ENCODE measurements at regions not wholly inside any gene's neighbourhood (a gene's known extent, or its start where the extent isn't known, plus 50 kb on each side); places are given as distances from the start of the nearest gene placed in this dataset.

DNA sequence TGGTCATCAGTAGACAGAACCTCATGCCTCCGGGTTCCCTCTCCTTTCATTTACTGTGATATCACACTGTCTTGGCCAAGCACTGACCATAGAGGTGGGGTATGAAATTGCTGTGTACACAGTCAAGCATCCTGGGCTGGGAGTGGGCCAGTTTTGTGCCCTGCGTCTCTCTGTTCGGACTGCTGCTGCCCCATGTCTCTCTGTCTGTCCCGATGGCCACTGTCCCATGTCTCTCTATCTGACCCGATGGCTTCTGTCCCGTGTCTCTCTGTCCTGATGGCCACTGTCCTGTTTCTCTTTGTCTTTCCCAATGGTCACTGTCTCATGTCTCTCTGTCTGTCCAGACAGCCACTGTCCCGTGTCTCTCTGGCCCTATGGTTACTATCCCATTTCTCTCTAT is 164.9 kb downstream of the ARL4C start:
- H3K4me3 ChIP-seq (replicated peaks in 1 of 3; ENCODE audit: insufficient read depth in 1 of 3, low read depth in 2 of 3, low read length in 3 of 3), result no peak overlapping the region
- BruUV-seq (replicated peaks), result no TSS peak
- ChIA-PET CTCF (ENCODE audit: low intra/inter-chr PET ratio, low total read pairs) (no interaction called here), POLR2A (interaction anchor here (0.6 kb wide), 1 partner anchor 975 kb away, joined by 3 read pairs; no protein-coding TSS in a partner anchor)
- FAIRE-seq (no peak), ATAC-seq (no peak), DNase-seq (ENCODE audit: low spot score) (no peak)
- no peak overlapping the region for H2AFZ ChIP-seq (ENCODE audit: low read length)
- no peak for TF ChIP-seq ARNT (IDR thresholded peaks at IDR 0.05)
- no peak for TF ChIP-seq CCAR2 (optimal IDR thresholded peaks at IDR 0.05; ENCODE audit: low read depth, low read length)
- no peak for TF ChIP-seq KLF16 (CRISPR knock-in tag; IDR thresholded peaks at IDR 0.05)
- no peak for TF ChIP-seq KDM6A (CRISPR knock-in tag; IDR thresholded peaks at IDR 0.05; ENCODE audit: low read depth)
- TF ChIP-seq MIER2 (CRISPR knock-in tag; IDR thresholded peaks at IDR 0.05), result no peak
- TF ChIP-seq MZF1 (CRISPR knock-in tag; IDR thresholded peaks at IDR 0.05; ENCODE audit: borderline replicate concordance), result no peak
- no peak for TF ChIP-seq PAF1 (CRISPR knock-in tag; IDR thresholded peaks at IDR 0.05)
- no peak for TF ChIP-seq ZNF256 (CRISPR knock-in tag; conservative IDR thresholded peaks at IDR 0.05)
- TF ChIP-seq REXO4 (CRISPR knock-in tag; IDR thresholded peaks at IDR 0.05; ENCODE audit: borderline replicate concordance), result no peak
- no peak for TF ChIP-seq SP4 (CRISPR knock-in tag; IDR thresholded peaks at IDR 0.05)
- TF ChIP-seq HNRNPL (IDR thresholded peaks at IDR 0.05; ENCODE audit: low read depth, low read length), result no peak
- TF ChIP-seq ZNF333 (CRISPR knock-in tag; IDR thresholded peaks at IDR 0.05; ENCODE audit: borderline replicate concordance), result no peak
- no peak for TF ChIP-seq ZNF607 (CRISPR knock-in tag; IDR thresholded peaks at IDR 0.05; ENCODE audit: borderline replicate concordance)
- no peak for TF ChIP-seq PHF21A (CRISPR knock-in tag; IDR thresholded peaks at IDR 0.05)
- TF ChIP-seq SOX13 (IDR thresholded peaks at IDR 0.05), result no peak
- no peak for TF ChIP-seq SOX13 (CRISPR knock-in tag; conservative IDR thresholded peaks at IDR 0.05 in 1 of 2, IDR thresholded peaks at IDR 0.05 in 1 of 2)
- no peak for TF ChIP-seq KDM5A (IDR thresholded peaks at IDR 0.05; ENCODE audit: borderline replicate concordance, low read length)
- no peak for TF ChIP-seq NRL (CRISPR knock-in tag; IDR thresholded peaks at IDR 0.05; ENCODE audit: borderline replicate concordance)
- no peak for TF ChIP-seq CREB1 (IDR thresholded peaks at IDR 0.05)
- TF ChIP-seq CREB1 (CRISPR knock-in tag; IDR thresholded peaks at IDR 0.05), result no peak
- no peak overlapping the region for H3K27ac ChIP-seq (ENCODE audit: extremely low read length, insufficient read depth, low read length)
- no peaks in the 10 kb centered on the region for H3K9me3 ChIP-seq (ENCODE audit: low read length)
- in situ Hi-C loops (cut with HindIII; ENCODE audit: extremely low pct_ligation_motif_present, low pct_unique_long_range_greater_than_20kb) (no loop called here), intact Hi-C loops (cut with micrococcal nuclease; ENCODE audit: unreplicated experiment) (no loop called here)
- peaks cover 0 to 54% of the 10 kb centered on the region in 2 experiments; a peak in 3 of 5 replicates for H3K27me3 ChIP-seq (ENCODE audit: control insufficient read depth in 1 of 2, insufficient read depth in 2 of 2, low read length in 2 of 2)
- H3K4me1 ChIP-seq (ENCODE audit: insufficient read depth, low read length), result no peaks in the 10 kb centered on the region
- H3K36me3 ChIP-seq (replicated peaks in 1 of 2; ENCODE audit: control insufficient read depth in 1 of 2, insufficient read depth in 2 of 2, low read length in 2 of 2), result no peaks in the 10 kb centered on the region
- no peak overlapping the region for H3K9ac ChIP-seq (ENCODE audit: insufficient read depth, low read depth, low read length)
- no peaks in the 10 kb centered on the region for H3K79me2 ChIP-seq (ENCODE audit: insufficient read depth, low read length)
- H4K20me1 ChIP-seq (ENCODE audit: insufficient read depth, low read length), result no peaks in the 10 kb centered on the region
- WGBS (ENCODE audit: low lambda C conversion rate), result 44% methylated on average over 7 of the region's 7 CpGs
- H3K4me2 ChIP-seq (ENCODE audit: low read depth, low read length), result no peak overlapping the region

All from HepG2 (cell line).